ENCODE measurements at regions not wholly inside any gene's neighbourhood (a gene's known extent, or its start where the extent isn't known, plus 50 kb on each side); places are given as distances from the start of the nearest gene placed in this dataset.

DNA sequence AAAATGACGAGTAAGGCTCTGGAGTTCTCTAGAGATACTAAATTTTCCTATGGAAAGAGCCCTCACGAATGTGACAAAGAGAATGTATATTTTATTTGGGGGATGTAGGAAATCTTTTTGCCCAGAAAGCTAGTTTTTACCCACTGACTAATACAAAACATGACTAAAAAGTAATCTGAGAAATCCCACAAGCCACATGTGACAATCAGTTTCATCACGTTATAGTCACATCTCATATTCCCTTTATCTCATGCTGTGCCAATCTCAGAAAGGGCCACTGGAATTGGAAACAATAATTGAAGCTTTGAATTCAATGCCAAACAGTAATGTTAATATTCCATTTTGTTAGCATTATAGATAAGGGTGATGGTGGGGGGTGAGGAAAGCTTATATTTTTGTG lies 509.0 kb upstream of the GOLIM4 start:
- Histone ChIP-seq H3K4me2 (no peak overlapping the region), H3K9me2 (ENCODE audit: insufficient read depth) (0 out of 2 replicates have a peak, but pooled peaks cover 2% of the 10 kb centered on the region), H3K79me2 (replicated peaks; ENCODE audit: insufficient read depth) (no peaks in the 10 kb centered on the region), H3K27ac (ENCODE audit: low read depth) (no peak overlapping the region), H3K36me3 (ENCODE audit: insufficient read depth) (no peaks in the 10 kb centered on the region), H3K4me3 (no peak overlapping the region), H4K20me1 (replicated peaks; ENCODE audit: insufficient read depth) (no peaks in the 10 kb centered on the region), H3K27me3 (ENCODE audit: insufficient read depth) (no peaks in the 10 kb centered on the region), H2AFZ (no peak overlapping the region), H3K4me1 (ENCODE audit: insufficient read depth) (peaks cover 4% of the 10 kb centered on the region; the same call in 1 of the 2 replicates), H3F3A (replicated peaks; ENCODE audit: low read depth) (no peaks in the 10 kb centered on the region)
- Mint-ChIP-seq H3K27me3 (ENCODE audit: insufficient read depth, low read depth, poor library complexity) (no peaks in the 10 kb centered on the region), H3K9me3 (no peaks in the 10 kb centered on the region), H3K36me3 (ENCODE audit: low read depth) (no peaks in the 10 kb centered on the region), H3K27ac (no peak overlapping the region), H3K4me1 (peaks cover 23% of the 10 kb centered on the region), H3K4me3 (no peak overlapping the region)
- ATAC-seq, result no peak
- no peak for DNase-seq (ENCODE audit: low spot score)
- TF ChIP-seq, protein P1, sequence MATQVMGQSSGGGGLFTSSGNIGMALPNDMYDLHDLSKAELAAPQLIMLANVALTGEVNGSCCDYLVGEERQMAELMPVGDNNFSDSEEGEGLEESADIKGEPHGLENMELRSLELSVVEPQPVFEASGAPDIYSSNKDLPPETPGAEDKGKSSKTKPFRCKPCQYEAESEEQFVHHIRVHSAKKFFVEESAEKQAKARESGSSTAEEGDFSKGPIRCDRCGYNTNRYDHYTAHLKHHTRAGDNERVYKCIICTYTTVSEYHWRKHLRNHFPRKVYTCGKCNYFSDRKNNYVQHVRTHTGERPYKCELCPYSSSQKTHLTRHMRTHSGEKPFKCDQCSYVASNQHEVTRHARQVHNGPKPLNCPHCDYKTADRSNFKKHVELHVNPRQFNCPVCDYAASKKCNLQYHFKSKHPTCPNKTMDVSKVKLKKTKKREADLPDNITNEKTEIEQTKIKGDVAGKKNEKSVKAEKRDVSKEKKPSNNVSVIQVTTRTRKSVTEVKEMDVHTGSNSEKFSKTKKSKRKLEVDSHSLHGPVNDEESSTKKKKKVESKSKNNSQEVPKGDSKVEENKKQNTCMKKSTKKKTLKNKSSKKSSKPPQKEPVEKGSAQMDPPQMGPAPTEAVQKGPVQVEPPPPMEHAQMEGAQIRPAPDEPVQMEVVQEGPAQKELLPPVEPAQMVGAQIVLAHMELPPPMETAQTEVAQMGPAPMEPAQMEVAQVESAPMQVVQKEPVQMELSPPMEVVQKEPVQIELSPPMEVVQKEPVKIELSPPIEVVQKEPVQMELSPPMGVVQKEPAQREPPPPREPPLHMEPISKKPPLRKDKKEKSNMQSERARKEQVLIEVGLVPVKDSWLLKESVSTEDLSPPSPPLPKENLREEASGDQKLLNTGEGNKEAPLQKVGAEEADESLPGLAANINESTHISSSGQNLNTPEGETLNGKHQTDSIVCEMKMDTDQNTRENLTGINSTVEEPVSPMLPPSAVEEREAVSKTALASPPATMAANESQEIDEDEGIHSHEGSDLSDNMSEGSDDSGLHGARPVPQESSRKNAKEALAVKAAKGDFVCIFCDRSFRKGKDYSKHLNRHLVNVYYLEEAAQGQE (IDR thresholded peaks at IDR 0.05; ENCODE audit: unreplicated experiment), result no peak
- TF ChIP-seq, protein P2, sequence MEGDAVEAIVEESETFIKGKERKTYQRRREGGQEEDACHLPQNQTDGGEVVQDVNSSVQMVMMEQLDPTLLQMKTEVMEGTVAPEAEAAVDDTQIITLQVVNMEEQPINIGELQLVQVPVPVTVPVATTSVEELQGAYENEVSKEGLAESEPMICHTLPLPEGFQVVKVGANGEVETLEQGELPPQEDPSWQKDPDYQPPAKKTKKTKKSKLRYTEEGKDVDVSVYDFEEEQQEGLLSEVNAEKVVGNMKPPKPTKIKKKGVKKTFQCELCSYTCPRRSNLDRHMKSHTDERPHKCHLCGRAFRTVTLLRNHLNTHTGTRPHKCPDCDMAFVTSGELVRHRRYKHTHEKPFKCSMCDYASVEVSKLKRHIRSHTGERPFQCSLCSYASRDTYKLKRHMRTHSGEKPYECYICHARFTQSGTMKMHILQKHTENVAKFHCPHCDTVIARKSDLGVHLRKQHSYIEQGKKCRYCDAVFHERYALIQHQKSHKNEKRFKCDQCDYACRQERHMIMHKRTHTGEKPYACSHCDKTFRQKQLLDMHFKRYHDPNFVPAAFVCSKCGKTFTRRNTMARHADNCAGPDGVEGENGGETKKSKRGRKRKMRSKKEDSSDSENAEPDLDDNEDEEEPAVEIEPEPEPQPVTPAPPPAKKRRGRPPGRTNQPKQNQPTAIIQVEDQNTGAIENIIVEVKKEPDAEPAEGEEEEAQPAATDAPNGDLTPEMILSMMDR (conservative IDR thresholded peaks at IDR 0.05; ENCODE audit: low read depth in 2 of 2), result no peak
- TF ChIP-seq, protein P3, sequence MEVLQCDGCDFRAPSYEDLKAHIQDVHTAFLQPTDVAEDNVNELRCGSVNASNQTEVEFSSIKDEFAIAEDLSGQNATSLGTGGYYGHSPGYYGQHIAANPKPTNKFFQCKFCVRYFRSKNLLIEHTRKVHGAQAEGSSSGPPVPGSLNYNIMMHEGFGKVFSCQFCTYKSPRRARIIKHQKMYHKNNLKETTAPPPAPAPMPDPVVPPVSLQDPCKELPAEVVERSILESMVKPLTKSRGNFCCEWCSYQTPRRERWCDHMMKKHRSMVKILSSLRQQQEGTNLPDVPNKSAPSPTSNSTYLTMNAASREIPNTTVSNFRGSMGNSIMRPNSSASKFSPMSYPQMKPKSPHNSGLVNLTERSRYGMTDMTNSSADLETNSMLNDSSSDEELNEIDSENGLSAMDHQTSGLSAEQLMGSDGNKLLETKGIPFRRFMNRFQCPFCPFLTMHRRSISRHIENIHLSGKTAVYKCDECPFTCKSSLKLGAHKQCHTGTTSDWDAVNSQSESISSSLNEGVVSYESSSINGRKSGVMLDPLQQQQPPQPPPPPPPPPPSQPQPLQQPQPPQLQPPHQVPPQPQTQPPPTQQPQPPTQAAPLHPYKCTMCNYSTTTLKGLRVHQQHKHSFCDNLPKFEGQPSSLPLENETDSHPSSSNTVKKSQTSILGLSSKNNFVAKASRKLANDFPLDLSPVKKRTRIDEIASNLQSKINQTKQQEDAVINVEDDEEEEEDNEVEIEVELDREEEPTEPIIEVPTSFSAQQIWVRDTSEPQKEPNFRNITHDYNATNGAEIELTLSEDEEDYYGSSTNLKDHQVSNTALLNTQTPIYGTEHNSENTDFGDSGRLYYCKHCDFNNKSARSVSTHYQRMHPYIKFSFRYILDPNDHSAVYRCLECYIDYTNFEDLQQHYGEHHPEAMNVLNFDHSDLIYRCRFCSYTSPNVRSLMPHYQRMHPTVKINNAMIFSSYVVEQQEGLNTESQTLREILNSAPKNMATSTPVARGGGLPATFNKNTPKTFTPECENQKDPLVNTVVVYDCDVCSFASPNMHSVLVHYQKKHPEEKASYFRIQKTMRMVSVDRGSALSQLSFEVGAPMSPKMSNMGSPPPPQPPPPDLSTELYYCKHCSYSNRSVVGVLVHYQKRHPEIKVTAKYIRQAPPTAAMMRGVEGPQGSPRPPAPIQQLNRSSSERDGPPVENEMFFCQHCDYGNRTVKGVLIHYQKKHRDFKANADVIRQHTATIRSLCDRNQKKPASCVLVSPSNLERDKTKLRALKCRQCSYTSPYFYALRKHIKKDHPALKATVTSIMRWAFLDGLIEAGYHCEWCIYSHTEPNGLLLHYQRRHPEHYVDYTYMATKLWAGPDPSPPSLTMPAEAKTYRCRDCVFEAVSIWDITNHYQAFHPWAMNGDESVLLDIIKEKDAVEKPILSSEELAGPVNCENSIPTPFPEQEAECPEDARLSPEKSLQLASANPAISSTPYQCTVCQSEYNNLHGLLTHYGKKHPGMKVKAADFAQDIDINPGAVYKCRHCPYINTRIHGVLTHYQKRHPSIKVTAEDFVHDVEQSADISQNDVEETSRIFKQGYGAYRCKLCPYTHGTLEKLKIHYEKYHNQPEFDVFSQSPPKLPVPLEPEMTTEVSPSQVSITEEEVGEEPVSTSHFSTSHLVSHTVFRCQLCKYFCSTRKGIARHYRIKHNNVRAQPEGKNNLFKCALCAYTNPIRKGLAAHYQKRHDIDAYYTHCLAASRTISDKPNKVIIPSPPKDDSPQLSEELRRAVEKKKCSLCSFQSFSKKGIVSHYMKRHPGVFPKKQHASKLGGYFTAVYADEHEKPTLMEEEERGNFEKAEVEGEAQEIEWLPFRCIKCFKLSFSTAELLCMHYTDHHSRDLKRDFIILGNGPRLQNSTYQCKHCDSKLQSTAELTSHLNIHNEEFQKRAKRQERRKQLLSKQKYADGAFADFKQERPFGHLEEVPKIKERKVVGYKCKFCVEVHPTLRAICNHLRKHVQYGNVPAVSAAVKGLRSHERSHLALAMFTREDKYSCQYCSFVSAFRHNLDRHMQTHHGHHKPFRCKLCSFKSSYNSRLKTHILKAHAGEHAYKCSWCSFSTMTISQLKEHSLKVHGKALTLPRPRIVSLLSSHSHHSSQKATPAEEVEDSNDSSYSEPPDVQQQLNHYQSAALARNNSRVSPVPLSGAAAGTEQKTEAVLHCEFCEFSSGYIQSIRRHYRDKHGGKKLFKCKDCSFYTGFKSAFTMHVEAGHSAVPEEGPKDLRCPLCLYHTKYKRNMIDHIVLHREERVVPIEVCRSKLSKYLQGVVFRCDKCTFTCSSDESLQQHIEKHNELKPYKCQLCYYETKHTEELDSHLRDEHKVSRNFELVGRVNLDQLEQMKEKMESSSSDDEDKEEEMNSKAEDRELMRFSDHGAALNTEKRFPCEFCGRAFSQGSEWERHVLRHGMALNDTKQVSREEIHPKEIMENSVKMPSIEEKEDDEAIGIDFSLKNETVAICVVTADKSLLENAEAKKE (CRISPR knock-in tag; IDR thresholded peaks at IDR 0.05), result no peak
- TF ChIP-seq NANOG (IDR thresholded peaks at IDR 0.05; ENCODE audit: borderline replicate concordance) (no peak), POLR2AphosphoS5 (IDR thresholded peaks at IDR 0.05; ENCODE audit: low read depth) (no peak), ZNF114 (CRISPR knock-in tag; IDR thresholded peaks at IDR 0.05) (no peak), JUNB (IDR thresholded peaks at IDR 0.05; ENCODE audit: unreplicated experiment) (no peak), EZH2phosphoT487 (IDR thresholded peaks at IDR 0.05; ENCODE audit: unreplicated experiment) (no peak), STAT1 (IDR thresholded peaks at IDR 0.05; ENCODE audit: unreplicated experiment) (no peak), EZH2 (IDR thresholded peaks at IDR 0.05; ENCODE audit: low read depth, unreplicated experiment) (no peak), CREB1 (CRISPR knock-in tag; IDR thresholded peaks at IDR 0.05; ENCODE audit: low read depth) (no peak), ZNF331 (CRISPR knock-in tag; IDR thresholded peaks at IDR 0.05; ENCODE audit: low read depth) (no peak)
- TF ChIP-seq, protein P4, sequence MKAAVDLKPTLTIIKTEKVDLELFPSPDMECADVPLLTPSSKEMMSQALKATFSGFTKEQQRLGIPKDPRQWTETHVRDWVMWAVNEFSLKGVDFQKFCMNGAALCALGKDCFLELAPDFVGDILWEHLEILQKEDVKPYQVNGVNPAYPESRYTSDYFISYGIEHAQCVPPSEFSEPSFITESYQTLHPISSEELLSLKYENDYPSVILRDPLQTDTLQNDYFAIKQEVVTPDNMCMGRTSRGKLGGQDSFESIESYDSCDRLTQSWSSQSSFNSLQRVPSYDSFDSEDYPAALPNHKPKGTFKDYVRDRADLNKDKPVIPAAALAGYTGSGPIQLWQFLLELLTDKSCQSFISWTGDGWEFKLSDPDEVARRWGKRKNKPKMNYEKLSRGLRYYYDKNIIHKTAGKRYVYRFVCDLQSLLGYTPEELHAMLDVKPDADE (IDR thresholded peaks at IDR 0.05), result no peak

Measured in GM23338 (cell line).